Activated CD4-positive, alpha-beta T cell treated with anti-CD3 and anti-CD28 coated beads, Interleukin-2, amount 10 ng/mL, durations not matched to agents 24 days and 14 days (primary cell): ENCODE measurements at regions not wholly inside any gene's neighbourhood (a gene's known extent, or its start where the extent isn't known, plus 50 kb on each side); places are given as distances from the start of the nearest gene placed in this dataset.

Experiments
- DNase-seq: peaks from one replicate; pipeline ENCODE4 v3.0.0; 2022
- H3K27ac Mint-ChIP-seq: one replicate; pipeline ENCODE4 v1.8.0; 2022; ENCODE audit warnings: mild to moderate bottlenecking, mixed read lengths
- H3K27me3 Mint-ChIP-seq: one replicate; pipeline ENCODE4 v1.8.0; 2022; ENCODE audit warnings: mixed read lengths
- H3K36me3 Mint-ChIP-seq: one replicate; pipeline ENCODE4 v1.8.0; 2022; ENCODE audit warnings: low read depth, mild to moderate bottlenecking, mixed read lengths
- H3K4me1 Mint-ChIP-seq: one replicate; pipeline ENCODE4 v1.8.0; 2021; ENCODE audit warnings: mixed read lengths
- H3K4me3 Mint-ChIP-seq: one replicate; pipeline ENCODE4 v1.8.0; 2022; ENCODE audit warnings: mild to moderate bottlenecking, moderate library complexity, mixed read lengths
- H3K9me3 Mint-ChIP-seq: one replicate; pipeline ENCODE4 v1.8.0; 2021; ENCODE audit warnings: mixed read lengths
- intact Hi-C: fragments of 100-400 bp; cut with micrococcal nuclease; formaldehyde crosslinking; loops from one replicate; pipeline ENCODE4 v1.15.1; 2023

GRCh38 chr6:51533962-51534361, 553.5 kb downstream of the PKHD1 start:
- H3K9me3 Mint-ChIP-seq = no peaks in the 10 kb centered on the region
- no peak overlapping the region for H3K27ac Mint-ChIP-seq
- intact Hi-C loops = no loop called here
- no peak for DNase-seq
- H3K4me3 Mint-ChIP-seq = no peak overlapping the region
- no peaks in the 10 kb centered on the region for H3K36me3 Mint-ChIP-seq
- no peaks in the 10 kb centered on the region for H3K4me1 Mint-ChIP-seq
- H3K27me3 Mint-ChIP-seq = no peaks in the 10 kb centered on the region

- Mint-ChIP-seq H3K9me3 (no peaks in the 10 kb centered on the region), H3K4me3 (no peak overlapping the region), H3K27ac (no peak overlapping the region), H3K27me3 (no peaks in the 10 kb centered on the region), H3K36me3 (no peaks in the 10 kb centered on the region), H3K4me1 (no peaks in the 10 kb centered on the region)
- DNase-seq = no peak
- intact Hi-C loops = no loop called here
Measured at GRCh38 chr6:51535327-51535726, 552.1 kb downstream of the PKHD1 start.

DNA sequence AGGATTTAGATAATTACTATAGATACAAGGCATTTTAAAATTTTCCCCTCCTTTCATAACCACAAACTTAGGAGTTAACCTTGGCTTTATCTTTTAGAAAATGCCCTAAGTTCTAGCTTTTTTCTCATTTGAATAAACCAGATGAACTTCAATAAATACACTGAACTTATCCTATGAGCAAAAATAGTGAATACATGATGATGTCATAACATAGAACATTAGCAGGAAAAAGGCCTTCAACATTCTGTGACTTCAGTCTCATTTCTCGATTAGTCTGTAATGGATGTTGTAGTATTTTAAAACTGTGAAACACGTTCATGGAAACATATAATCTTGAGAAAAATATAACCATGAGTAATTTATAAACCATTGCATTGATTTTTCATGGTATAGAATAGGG, 550.7 kb downstream of the PKHD1 start:
- no peaks in the 10 kb centered on the region for H3K4me1 Mint-ChIP-seq
- intact Hi-C loops = no loop called here
- H3K9me3 Mint-ChIP-seq = no peaks in the 10 kb centered on the region
- no peak for DNase-seq
- no peaks in the 10 kb centered on the region for H3K27me3 Mint-ChIP-seq
- H3K4me3 Mint-ChIP-seq = no peak overlapping the region
- H3K36me3 Mint-ChIP-seq = no peaks in the 10 kb centered on the region
- no peak overlapping the region for H3K27ac Mint-ChIP-seq

GRCh38 chr6:51541847-51542246, 545.6 kb downstream of the PKHD1 start:
- Mint-ChIP-seq H3K4me1 (no peaks in the 10 kb centered on the region), H3K36me3 (no peaks in the 10 kb centered on the region), H3K27me3 (no peaks in the 10 kb centered on the region), H3K9me3 (no peaks in the 10 kb centered on the region), H3K4me3 (no peak overlapping the region), H3K27ac (no peak overlapping the region)
- no peak for DNase-seq
- intact Hi-C loops = no loop called here

GRCh38 chr6:51542475-51542874, 544.9 kb downstream of the PKHD1 start:
- intact Hi-C loops = no loop called here
- no peak for DNase-seq
- no peaks in the 10 kb centered on the region for H3K4me1 Mint-ChIP-seq

DNA sequence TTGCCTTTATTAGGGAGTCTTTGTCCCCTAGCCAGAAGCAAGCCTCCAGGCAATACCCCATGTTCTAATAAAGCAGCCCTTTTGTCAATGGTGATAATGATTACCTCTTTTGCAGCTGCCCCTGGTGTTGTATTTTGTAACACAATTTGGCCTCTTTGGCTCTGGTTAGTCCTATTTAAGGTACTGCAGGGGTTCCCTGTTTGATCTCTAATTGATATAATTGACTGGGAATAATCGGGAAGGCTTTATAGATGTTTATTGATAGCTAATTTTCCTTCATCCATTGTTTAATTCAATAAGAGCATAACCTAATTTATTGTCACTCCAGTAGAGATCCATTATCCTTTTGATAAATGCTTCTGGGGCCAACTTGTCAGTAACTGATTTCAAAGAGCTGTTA, 537.2 kb downstream of the PKHD1 start:
- DNase-seq = no peak
- H3K27ac Mint-ChIP-seq = no peak overlapping the region
- H3K4me3 Mint-ChIP-seq = no peak overlapping the region
- intact Hi-C loops = no loop called here
- no peaks in the 10 kb centered on the region for H3K36me3 Mint-ChIP-seq
- no peaks in the 10 kb centered on the region for H3K9me3 Mint-ChIP-seq
- H3K4me1 Mint-ChIP-seq = no peaks in the 10 kb centered on the region
- H3K27me3 Mint-ChIP-seq = no peaks in the 10 kb centered on the region

More at GRCh38 chr6:51542475-51542874, 544.9 kb downstream of the PKHD1 start:
- H3K36me3 Mint-ChIP-seq = no peaks in the 10 kb centered on the region
- no peaks in the 10 kb centered on the region for H3K27me3 Mint-ChIP-seq
- no peak overlapping the region for H3K4me3 Mint-ChIP-seq
- H3K9me3 Mint-ChIP-seq = no peaks in the 10 kb centered on the region
- no peak overlapping the region for H3K27ac Mint-ChIP-seq

DNA sequence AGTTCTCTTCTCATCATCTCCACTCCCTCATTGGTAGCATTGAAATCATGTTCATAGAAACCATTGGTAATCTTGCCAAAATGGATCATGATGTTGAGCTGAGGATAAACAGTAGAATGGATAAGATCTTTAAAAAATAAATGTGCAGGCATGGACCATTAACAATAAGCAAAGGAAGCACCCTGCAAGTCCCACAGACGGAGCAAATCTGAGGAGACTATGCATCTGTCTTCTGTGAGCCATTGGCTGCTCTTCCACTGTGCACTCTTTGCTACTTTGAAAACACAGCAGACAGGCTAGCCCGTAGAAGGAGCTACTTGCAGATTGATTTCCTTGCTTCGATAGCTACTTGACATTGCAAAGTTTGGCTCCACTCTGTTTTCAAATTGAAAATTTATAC, 535.0 kb downstream of the PKHD1 start:
- DNase-seq = no peak
- Mint-ChIP-seq H3K4me1 (no peaks in the 10 kb centered on the region), H3K4me3 (no peak overlapping the region), H3K9me3 (no peaks in the 10 kb centered on the region), H3K27me3 (no peaks in the 10 kb centered on the region), H3K27ac (no peak overlapping the region), H3K36me3 (no peaks in the 10 kb centered on the region)
- intact Hi-C loops = no loop called here

- H3K27me3 Mint-ChIP-seq = no peaks in the 10 kb centered on the region
- H3K9me3 Mint-ChIP-seq = no peaks in the 10 kb centered on the region
- H3K4me3 Mint-ChIP-seq = no peak overlapping the region
Measured at GRCh38 chr6:51553246-51554015, 534.0 kb downstream of the PKHD1 start.

GRCh38 chr6:51554029-51554428, 533.4 kb downstream of the PKHD1 start:
- Mint-ChIP-seq H3K4me3 (no peak overlapping the region), H3K9me3 (no peaks in the 10 kb centered on the region), H3K36me3 (no peaks in the 10 kb centered on the region), H3K27me3 (no peaks in the 10 kb centered on the region), H3K27ac (no peak overlapping the region), H3K4me1 (no peaks in the 10 kb centered on the region)
- DNase-seq = no peak
- intact Hi-C loops = no loop called here

More at GRCh38 chr6:51553246-51554015, 534.0 kb downstream of the PKHD1 start:
- Mint-ChIP-seq H3K4me1 (no peaks in the 10 kb centered on the region), H3K27ac (no peak overlapping the region), H3K36me3 (no peaks in the 10 kb centered on the region)
- DNase-seq = no peak
- intact Hi-C loops = no loop called here

- Mint-ChIP-seq H3K27ac (no peak overlapping the region), H3K4me1 (peaks cover 3% of the 10 kb centered on the region), H3K4me3 (no peak overlapping the region), H3K36me3 (no peaks in the 10 kb centered on the region), H3K27me3 (no peaks in the 10 kb centered on the region), H3K9me3 (no peaks in the 10 kb centered on the region)
- intact Hi-C loops = no loop called here
- no peak for DNase-seq
Measured at GRCh38 chr6:51559059-51559458, 528.4 kb downstream of the PKHD1 start.

DNA sequence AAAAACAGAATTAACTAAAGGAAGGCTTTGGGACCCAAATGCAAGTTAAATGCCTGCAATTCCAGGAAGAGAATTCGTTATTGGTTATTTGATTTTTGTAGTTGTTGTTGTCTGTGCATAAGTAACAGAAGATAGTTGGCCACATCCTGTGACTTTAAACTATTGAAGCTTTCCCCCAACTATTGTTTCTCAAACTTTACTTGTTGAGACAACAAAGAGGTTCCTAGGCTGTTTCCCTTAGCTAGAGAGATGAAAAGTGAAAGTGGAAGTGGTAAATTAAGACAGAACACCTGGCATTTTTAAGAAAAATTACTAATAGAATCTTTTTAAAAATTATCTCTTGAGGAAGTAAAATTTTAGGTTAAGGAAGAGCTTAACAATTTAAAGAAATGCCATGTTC, 525.2 kb downstream of the PKHD1 start:
- peaks cover 3% of the 10 kb centered on the region for H3K4me1 Mint-ChIP-seq
- H3K36me3 Mint-ChIP-seq = no peaks in the 10 kb centered on the region
- H3K4me3 Mint-ChIP-seq = no peak overlapping the region
- intact Hi-C loops = no loop called here
- DNase-seq = no peak
- H3K27ac Mint-ChIP-seq = no peak overlapping the region
- H3K9me3 Mint-ChIP-seq = no peaks in the 10 kb centered on the region
- H3K27me3 Mint-ChIP-seq = peaks cover 2% of the 10 kb centered on the region
